ENCODE measurements at regions not wholly inside any gene's neighbourhood (a gene's known extent, or its start where the extent isn't known, plus 50 kb on each side); places are given as distances from the start of the nearest gene placed in this dataset.

GRCh38 chr12:13374793-13375192 is 178.3 kb downstream of the EMP1 start:
- DNase-seq = no peak

GRCh38 chr12:13373803-13374202 is 177.3 kb downstream of the EMP1 start:
- no peak for DNase-seq

- DNase-seq = no peak
Measured at GRCh38 chr12:13373131-13373530, 176.6 kb downstream of the EMP1 start.

GRCh38 chr12:13372386-13372785 is 175.9 kb downstream of the EMP1 start:
- DNase-seq = no peak

- DNase-seq = no peak
Measured at GRCh38 chr12:13371797-13372196, 175.3 kb downstream of the EMP1 start.

- DNase-seq = no peak
Measured at GRCh38 chr12:13371367-13371766, 174.8 kb downstream of the EMP1 start.

GRCh38 chr12:13369474-13370056 is 173.0 kb downstream of the EMP1 start:
- no peak for DNase-seq

GRCh38 chr12:13368971-13369370 is 172.4 kb downstream of the EMP1 start:
- DNase-seq = no peak

GRCh38 chr12:13368431-13368830 is 171.9 kb downstream of the EMP1 start:
- no peak for DNase-seq

GRCh38 chr12:13367973-13368372 is 171.4 kb downstream of the EMP1 start:
- DNase-seq = no peak

- DNase-seq = no peak
Measured at GRCh38 chr12:13365748-13366366, 169.3 kb downstream of the EMP1 start.

GRCh38 chr12:13362260-13362841 is 165.8 kb downstream of the EMP1 start:
- DNase-seq = peak; percentile 70

GRCh38 chr12:13359636-13360035 is 163.1 kb downstream of the EMP1 start:
- no peak for DNase-seq

- no peak for DNase-seq
Measured at GRCh38 chr12:13358391-13358905, 161.9 kb downstream of the EMP1 start.

- no peak for DNase-seq
Measured at GRCh38 chr12:13350946-13351345, 154.4 kb downstream of the EMP1 start.

- no peak for DNase-seq
Measured at GRCh38 chr12:13350381-13350780, 153.9 kb downstream of the EMP1 start.

GRCh38 chr12:13348464-13348863 is 151.9 kb downstream of the EMP1 start:
- no peak for DNase-seq

- DNase-seq = peak; percentile 62
Measured at GRCh38 chr12:13347241-13348043, 150.9 kb downstream of the EMP1 start.

- no peak for DNase-seq
Measured at GRCh38 chr12:13345722-13346121, 149.2 kb downstream of the EMP1 start.

GRCh38 chr12:13343375-13343774 is 146.8 kb downstream of the EMP1 start:
- peak; percentile 3 for DNase-seq

- peak; percentile 74 for DNase-seq
Measured at GRCh38 chr12:13342971-13343370, 146.4 kb downstream of the EMP1 start.

GRCh38 chr12:13340149-13340548 is 143.6 kb downstream of the EMP1 start:
- no peak for DNase-seq

- DNase-seq = no peak
Measured at GRCh38 chr12:13339538-13339937, 143.0 kb downstream of the EMP1 start.

- no peak for DNase-seq
Measured at GRCh38 chr12:13339091-13339490, 142.6 kb downstream of the EMP1 start.

All from activated CD4-positive, alpha-beta T cell treated with anti-CD3 and anti-CD28 coated beads, Interleukin-10, Interleukin-2, amounts not matched to agents 100 ng/mL and 50 ng/mL, durations not matched to agents 16 hours and 8 hours (primary cell).